Loucy (cell line): ENCODE measurements at regions not wholly inside any gene's neighbourhood (a gene's known extent, or its start where the extent isn't known, plus 50 kb on each side); places are given as distances from the start of the nearest gene placed in this dataset.

Experiments
- CTCF ChIP-seq: fragments of 200-600 bp; sonication (generic); conservative IDR thresholded peaks from 2 replicates; pipeline ENCODE4 v1.5.1; 2014; ENCODE audit warnings: mild to moderate bottlenecking, antibody characterized with exemption, low read length
- EZH2phosphoT487 ChIP-seq: fragments of 200-600 bp; IDR thresholded peaks from 2 replicates; pipeline ENCODE4 v1.6.1; 2018; ENCODE audit warnings: antibody characterized with exemption, mild to moderate bottlenecking, moderate library complexity, borderline replicate concordance

- TF ChIP-seq CTCF (no peak), EZH2phosphoT487 (no peak)
Measured at GRCh38 chr12:67837876-67838275, 151.4 kb upstream of the IFNG-AS1 start.
